ENCODE measurements at regions not wholly inside any gene's neighbourhood (a gene's known extent, or its start where the extent isn't known, plus 50 kb on each side); places are given as distances from the start of the nearest gene placed in this dataset.
"Not testable (repeated sequence)": the region's sequence is repeated elsewhere in the genome, so short reads cannot be mapped to it uniquely, and the experiment has no call there.

DNA sequence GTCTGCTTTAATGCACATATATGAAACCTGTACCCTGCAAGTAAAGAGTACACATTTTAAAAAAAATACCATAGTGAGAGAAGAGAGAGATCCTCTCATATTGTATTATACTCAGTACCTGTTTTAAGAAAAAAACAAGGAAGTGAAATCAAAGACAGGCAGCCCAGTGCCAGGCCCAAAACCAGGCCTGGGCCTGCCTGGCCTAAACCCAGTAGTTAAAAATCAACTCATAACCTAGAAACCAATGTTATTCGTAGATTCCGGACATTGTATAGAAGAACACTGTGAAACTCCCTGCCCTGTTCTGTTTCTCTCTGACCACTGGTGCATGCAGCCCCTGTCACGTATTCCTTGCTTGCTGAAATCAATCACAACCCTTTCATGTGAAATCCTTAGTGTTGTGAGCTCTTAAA lies 1078.0 kb upstream of the FAM98A start:
- not testable (repeated sequence) for H3K27me3 ChIP-seq (ENCODE audit: control insufficient read depth, insufficient read depth, low read length, poor library complexity, severe bottlenecking); H3K27ac ChIP-seq (ENCODE audit: insufficient read depth, low read depth, low read length, poor library complexity, severe bottlenecking); H3K4me1 ChIP-seq (ENCODE audit: control insufficient read depth, insufficient read depth, low read length); H3K36me3 ChIP-seq (ENCODE audit: control insufficient read depth, insufficient read depth, low read length); H3K9me3 ChIP-seq (ENCODE audit: control insufficient read depth, low read length); H3K4me3 ChIP-seq (ENCODE audit: insufficient read depth, low read depth, low read length)
- WGBS, 2 experiments: 80 to 90% methylated on average over 3 of the region's 3 CpGs

- Histone ChIP-seq H3K27ac (ENCODE audit: insufficient read depth, low read depth, low read length, poor library complexity, severe bottlenecking) (no peak overlapping the region), H3K4me3 (ENCODE audit: insufficient read depth, low read depth, low read length) (no peak overlapping the region), H3K36me3 (ENCODE audit: control insufficient read depth, insufficient read depth, low read length) (no peaks in the 10 kb centered on the region), H3K9me3 (ENCODE audit: control insufficient read depth, low read length) (no peaks in the 10 kb centered on the region), H3K4me1 (ENCODE audit: control insufficient read depth, insufficient read depth, low read length) (no peaks in the 10 kb centered on the region), H3K27me3 (ENCODE audit: control insufficient read depth, insufficient read depth, low read length, poor library complexity, severe bottlenecking) (no peaks in the 10 kb centered on the region)
- 90 to 94% methylated on average over 3 of the region's 3 CpGs for WGBS, 2 experiments
These were observed 1071.4 kb upstream of the FAM98A start for GRCh38 chr2:34670482-34670881.

GRCh38 chr2:34666821-34667220 lies 1067.7 kb upstream of the FAM98A start:
- Histone ChIP-seq H3K9me3 (ENCODE audit: control insufficient read depth, low read length) (no peaks in the 10 kb centered on the region), H3K4me1 (ENCODE audit: control insufficient read depth, insufficient read depth, low read length) (peaks cover 3% of the 10 kb centered on the region), H3K27me3 (ENCODE audit: control insufficient read depth, insufficient read depth, low read length, poor library complexity, severe bottlenecking) (no peaks in the 10 kb centered on the region), H3K36me3 (ENCODE audit: control insufficient read depth, insufficient read depth, low read length) (no peaks in the 10 kb centered on the region), H3K27ac (ENCODE audit: insufficient read depth, low read depth, low read length, poor library complexity, severe bottlenecking) (no peak overlapping the region), H3K4me3 (ENCODE audit: insufficient read depth, low read depth, low read length) (no peak overlapping the region)
- WGBS, 2 experiments: 89 to 92% methylated on average over 4 of the region's 4 CpGs

- no peak overlapping the region for H3K27ac ChIP-seq (ENCODE audit: insufficient read depth, low read depth, low read length, poor library complexity, severe bottlenecking)
- H3K4me1 ChIP-seq (ENCODE audit: control insufficient read depth, insufficient read depth, low read length): peaks cover 3% of the 10 kb centered on the region
- no peak overlapping the region for H3K4me3 ChIP-seq (ENCODE audit: insufficient read depth, low read depth, low read length)
- H3K9me3 ChIP-seq (ENCODE audit: control insufficient read depth, low read length): no peaks in the 10 kb centered on the region
- H3K36me3 ChIP-seq (ENCODE audit: control insufficient read depth, insufficient read depth, low read length): no peaks in the 10 kb centered on the region
- no peaks in the 10 kb centered on the region for H3K27me3 ChIP-seq (ENCODE audit: control insufficient read depth, insufficient read depth, low read length, poor library complexity, severe bottlenecking)
- WGBS, 2 experiments: 83 to 96% methylated on average over 2 to 3 of the region's 3 CpGs
These were observed 1065.2 kb upstream of the FAM98A start for GRCh38 chr2:34664266-34664665.

DNA sequence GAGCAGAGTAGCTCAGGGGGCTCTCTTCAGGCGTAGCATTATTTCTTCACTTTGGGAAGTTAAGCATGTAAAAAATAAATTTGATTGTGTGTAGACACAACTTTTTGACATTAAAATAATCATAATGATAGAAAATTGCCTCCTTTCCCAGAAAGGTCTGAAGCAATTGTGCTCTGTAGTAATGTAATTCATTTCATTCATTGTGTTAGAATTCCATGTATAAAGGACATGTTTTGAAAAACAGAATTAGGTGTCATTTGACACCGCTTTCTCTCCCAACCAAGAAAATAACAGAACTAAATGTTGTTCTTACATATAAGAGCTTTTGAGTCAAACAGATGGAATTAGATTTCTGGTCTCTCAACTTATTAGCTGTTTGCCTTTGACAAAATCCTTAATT lies 1064.2 kb upstream of the FAM98A start:
- H3K9me3 ChIP-seq (ENCODE audit: control insufficient read depth, low read length): no peaks in the 10 kb centered on the region
- 80 to 87% methylated on average over 1 of the region's 2 CpGs for WGBS, 2 experiments
- peaks cover 3% of the 10 kb centered on the region for H3K4me1 ChIP-seq (ENCODE audit: control insufficient read depth, insufficient read depth, low read length)
- H3K36me3 ChIP-seq (ENCODE audit: control insufficient read depth, insufficient read depth, low read length): no peaks in the 10 kb centered on the region
- no peaks in the 10 kb centered on the region for H3K27me3 ChIP-seq (ENCODE audit: control insufficient read depth, insufficient read depth, low read length, poor library complexity, severe bottlenecking)
- H3K27ac ChIP-seq (ENCODE audit: insufficient read depth, low read depth, low read length, poor library complexity, severe bottlenecking): no peak overlapping the region
- H3K4me3 ChIP-seq (ENCODE audit: insufficient read depth, low read depth, low read length): no peak overlapping the region

DNA sequence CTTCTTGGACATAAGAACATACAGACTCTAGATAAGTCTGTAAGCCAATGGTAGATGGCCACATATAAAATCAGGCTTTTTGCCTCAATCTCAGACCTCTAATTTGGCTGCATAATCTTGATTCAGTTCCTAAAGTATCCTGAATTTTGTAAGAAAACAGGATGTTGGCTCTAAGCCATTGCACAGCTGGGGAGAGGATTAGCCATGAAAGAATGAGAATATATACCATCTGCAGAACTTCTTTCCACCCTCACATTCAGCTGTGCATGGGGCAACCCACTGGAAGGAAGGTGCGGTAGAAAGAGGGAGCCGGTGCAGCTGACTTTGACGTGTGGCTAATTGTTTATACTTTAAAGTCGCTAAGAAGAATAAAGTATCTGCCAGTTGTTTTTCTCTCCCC lies 1061.6 kb upstream of the FAM98A start:
- Histone ChIP-seq H3K4me1 (ENCODE audit: control insufficient read depth, insufficient read depth, low read length) (peaks cover 3% of the 10 kb centered on the region), H3K9me3 (ENCODE audit: control insufficient read depth, low read length) (no peaks in the 10 kb centered on the region), H3K27me3 (ENCODE audit: control insufficient read depth, insufficient read depth, low read length, poor library complexity, severe bottlenecking) (no peaks in the 10 kb centered on the region), H3K36me3 (ENCODE audit: control insufficient read depth, insufficient read depth, low read length) (no peaks in the 10 kb centered on the region), H3K4me3 (ENCODE audit: insufficient read depth, low read depth, low read length) (no peak overlapping the region), H3K27ac (ENCODE audit: insufficient read depth, low read depth, low read length, poor library complexity, severe bottlenecking) (no peak overlapping the region)
- WGBS, 2 experiments: 95 to 96% methylated on average over 4 of the region's 4 CpGs

DNA sequence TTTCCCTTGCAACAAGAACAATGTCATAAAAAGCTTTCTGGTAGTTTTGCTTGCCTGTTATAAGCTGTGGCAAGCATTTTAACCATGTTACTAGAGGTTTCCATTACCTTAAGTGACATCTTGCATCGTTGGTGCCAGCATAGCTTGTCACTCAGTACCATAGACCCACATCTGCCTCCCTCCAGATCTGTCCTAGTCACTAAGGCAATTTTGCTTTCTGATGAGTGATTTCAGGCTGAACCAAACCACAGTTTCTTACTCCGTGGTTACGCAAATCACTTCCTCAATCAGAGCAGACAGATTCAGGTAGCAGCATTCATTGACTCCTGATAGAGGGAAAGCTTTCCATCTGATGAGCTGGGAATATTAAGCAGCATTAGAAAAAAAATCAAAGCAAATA lies 1057.5 kb upstream of the FAM98A start:
- Histone ChIP-seq H3K27ac (ENCODE audit: insufficient read depth, low read depth, low read length, poor library complexity, severe bottlenecking) (no peak overlapping the region), H3K36me3 (ENCODE audit: control insufficient read depth, insufficient read depth, low read length) (no peaks in the 10 kb centered on the region), H3K9me3 (ENCODE audit: control insufficient read depth, low read length) (no peaks in the 10 kb centered on the region), H3K27me3 (ENCODE audit: control insufficient read depth, insufficient read depth, low read length, poor library complexity, severe bottlenecking) (no peaks in the 10 kb centered on the region), H3K4me1 (ENCODE audit: control insufficient read depth, insufficient read depth, low read length) (no peaks in the 10 kb centered on the region), H3K4me3 (ENCODE audit: insufficient read depth, low read depth, low read length) (no peak overlapping the region)
- WGBS, 2 experiments: 94 to 95% methylated on average over 3 of the region's 3 CpGs

DNA sequence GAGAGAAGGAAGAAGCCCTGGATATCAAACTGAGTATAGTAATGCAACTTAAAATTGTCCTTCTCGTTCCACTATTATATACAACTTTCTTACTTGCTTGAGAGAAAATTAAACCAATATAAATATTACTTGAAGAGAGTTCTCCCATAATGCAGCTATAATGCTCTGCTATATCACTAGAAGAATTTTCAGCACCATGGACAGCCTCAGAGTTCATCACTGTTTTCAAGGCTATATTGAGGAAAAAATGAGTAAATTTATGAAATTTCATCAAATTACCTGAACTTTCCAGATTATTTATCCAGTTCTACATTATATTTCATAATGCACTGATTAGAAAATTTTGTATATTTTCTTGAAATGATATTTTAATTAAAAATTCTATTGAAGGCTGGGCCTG lies 1053.5 kb upstream of the FAM98A start:
- Histone ChIP-seq H3K9me3 (ENCODE audit: control insufficient read depth, low read length) (no peaks in the 10 kb centered on the region), H3K4me1 (ENCODE audit: control insufficient read depth, insufficient read depth, low read length) (peaks cover 3% of the 10 kb centered on the region), H3K4me3 (ENCODE audit: insufficient read depth, low read depth, low read length) (no peak overlapping the region), H3K36me3 (ENCODE audit: control insufficient read depth, insufficient read depth, low read length) (no peaks in the 10 kb centered on the region), H3K27ac (ENCODE audit: insufficient read depth, low read depth, low read length, poor library complexity, severe bottlenecking) (no peak overlapping the region), H3K27me3 (ENCODE audit: control insufficient read depth, insufficient read depth, low read length, poor library complexity, severe bottlenecking) (no peaks in the 10 kb centered on the region)
- WGBS, 2 experiments: 80% methylated on average over 1 of the region's 1 CpG; no CpG with 5 or more reads in 1 of the 2 experiments

GRCh38 chr2:34646901-34647300 lies 1047.8 kb upstream of the FAM98A start:
- Histone ChIP-seq H3K4me3 (ENCODE audit: insufficient read depth, low read depth, low read length) (no peak overlapping the region), H3K9me3 (ENCODE audit: control insufficient read depth, low read length) (no peaks in the 10 kb centered on the region), H3K27ac (ENCODE audit: insufficient read depth, low read depth, low read length, poor library complexity, severe bottlenecking) (no peak overlapping the region), H3K36me3 (ENCODE audit: control insufficient read depth, insufficient read depth, low read length) (no peaks in the 10 kb centered on the region), H3K4me1 (ENCODE audit: control insufficient read depth, insufficient read depth, low read length) (peaks cover 3% of the 10 kb centered on the region), H3K27me3 (ENCODE audit: control insufficient read depth, insufficient read depth, low read length, poor library complexity, severe bottlenecking) (no peaks in the 10 kb centered on the region)
- 85 to 100% methylated on average over 2 to 3 of the region's 3 CpGs for WGBS, 2 experiments

GRCh38 chr2:34632327-34632726 lies 1033.2 kb upstream of the FAM98A start:
- Histone ChIP-seq H3K4me1 (ENCODE audit: control insufficient read depth, insufficient read depth, low read length) (no peaks in the 10 kb centered on the region), H3K36me3 (ENCODE audit: control insufficient read depth, insufficient read depth, low read length) (no peaks in the 10 kb centered on the region), H3K9me3 (ENCODE audit: control insufficient read depth, low read length) (no peaks in the 10 kb centered on the region), H3K4me3 (ENCODE audit: insufficient read depth, low read depth, low read length) (no peak overlapping the region), H3K27me3 (ENCODE audit: control insufficient read depth, insufficient read depth, low read length, poor library complexity, severe bottlenecking) (no peaks in the 10 kb centered on the region), H3K27ac (ENCODE audit: insufficient read depth, low read depth, low read length, poor library complexity, severe bottlenecking) (no peak overlapping the region)
- 86% methylated on average over 1 of the region's 1 CpG; no CpG with 5 or more reads in 1 of the 2 experiments for whole genome bisulfite sequencing, 2 experiments

GRCh38 chr2:34627003-34627402 lies 1027.9 kb upstream of the FAM98A start:
- Histone ChIP-seq H3K27me3 (ENCODE audit: control insufficient read depth, insufficient read depth, low read length, poor library complexity, severe bottlenecking) (no peaks in the 10 kb centered on the region), H3K36me3 (ENCODE audit: control insufficient read depth, insufficient read depth, low read length) (no peaks in the 10 kb centered on the region), H3K9me3 (ENCODE audit: control insufficient read depth, low read length) (no peaks in the 10 kb centered on the region), H3K4me1 (ENCODE audit: control insufficient read depth, insufficient read depth, low read length) (no peaks in the 10 kb centered on the region), H3K4me3 (ENCODE audit: insufficient read depth, low read depth, low read length) (no peak overlapping the region), H3K27ac (ENCODE audit: insufficient read depth, low read depth, low read length, poor library complexity, severe bottlenecking) (no peak overlapping the region)
- 95 to 98% methylated on average over 2 to 3 of the region's 3 CpGs for WGBS, 2 experiments

Data from ectodermal cell (in vitro differentiated cells).